Keratinocyte (primary cell): ENCODE measurements at regions not wholly inside any gene's neighbourhood (a gene's known extent, or its start where the extent isn't known, plus 50 kb on each side); places are given as distances from the start of the nearest gene placed in this dataset.

Source experiments
- DNase-seq: peaks from one replicate; pipeline ENCODE4 v3.0.0-alpha.2; 2011; ENCODE audit warnings: low read depth, missing footprints, low spot score
- FAIRE-seq: peaks from 2 replicates; lab custom pipeline; 2011; peaks lifted over from hg19 to GRCh38; lab: Jason Lieb, UNC
- H2AFZ ChIP-seq: 2 replicates; pipeline ENCODE4 v1.6.0; 2012; ENCODE audit warnings: low read length, control low read depth, inconsistent platforms; ENCODE audit not compliant: control insufficient read depth
- H3K27ac ChIP-seq: 2 replicates; pipeline ENCODE4 v1.5.1; 2011; ENCODE audit warnings: low read length; ENCODE audit not compliant: control insufficient read depth, insufficient read depth
- H3K27me3 ChIP-seq: 3 replicates; pipeline ENCODE4 v1.6.0; 2011; ENCODE audit warnings: low read length; ENCODE audit not compliant: control insufficient read depth, insufficient read depth; ENCODE audit errors: extremely low read depth
- H3K36me3 ChIP-seq, 2 experiments: 2 replicates in 1 of 2; 3 replicates in 1 of 2; pipeline ENCODE4 v1.5.1; 2011; ENCODE audit warnings: low read length in 2 of 2, mild to moderate bottlenecking in 1 of 2; ENCODE audit not compliant: control insufficient read depth in 2 of 2, insufficient read depth in 2 of 2; ENCODE audit errors: extremely low read depth in 1 of 2
- H3K4me1 ChIP-seq: 3 replicates; pipeline ENCODE4 v1.5.1; 2011; ENCODE audit warnings: low read length; ENCODE audit not compliant: control insufficient read depth, insufficient read depth; ENCODE audit errors: extremely low read depth
- H3K4me2 ChIP-seq: 3 replicates; pipeline ENCODE4 v1.6.0; 2011; ENCODE audit warnings: low read depth, low read length; ENCODE audit not compliant: control insufficient read depth, insufficient read depth; ENCODE audit errors: extremely low read depth
- H3K4me3 ChIP-seq, 3 experiments: fragments of 200-600 bp in 1 of 3; sonication (generic) in 1 of 3; 2 replicates in 2 of 3; 3 replicates in 1 of 3; pipeline ENCODE4 v1.5.1; 2011 to 2016; ENCODE audit warnings: low read length in 3 of 3, mild to moderate bottlenecking in 3 of 3, control low read depth in 2 of 3, inconsistent platforms in 1 of 3, low read depth in 1 of 3, mixed read lengths in 1 of 3, mixed run types in 1 of 3, moderate library complexity in 1 of 3; ENCODE audit not compliant: control insufficient read depth in 2 of 3, insufficient read depth in 2 of 3; ENCODE audit errors: extremely low read depth in 1 of 3
- H3K79me2 ChIP-seq: 2 replicates; pipeline ENCODE4 v1.6.0; 2012; ENCODE audit warnings: low read length; ENCODE audit not compliant: control insufficient read depth, insufficient read depth
- H3K9ac ChIP-seq: 3 replicates; pipeline ENCODE4 v1.6.0; 2011; ENCODE audit warnings: low read length; ENCODE audit not compliant: control insufficient read depth, insufficient read depth; ENCODE audit errors: extremely low read depth
- H3K9me1 ChIP-seq: 3 replicates; pipeline ENCODE4 v1.6.0; 2011; ENCODE audit warnings: low read length; ENCODE audit not compliant: control insufficient read depth, insufficient read depth; ENCODE audit errors: extremely low read depth
- H3K9me3 ChIP-seq: 2 replicates; pipeline ENCODE4 v1.5.1; 2012; ENCODE audit warnings: low read depth, low read length; ENCODE audit not compliant: control insufficient read depth
- H4K20me1 ChIP-seq: 3 replicates; pipeline ENCODE4 v1.6.0; 2011; ENCODE audit warnings: low read length; ENCODE audit not compliant: control insufficient read depth, insufficient read depth; ENCODE audit errors: extremely low read depth
- CTCF ChIP-seq, 3 experiments: IDR thresholded peaks in 1 of 3; conservative IDR thresholded peaks in 1 of 3; optimal IDR thresholded peaks in 1 of 3; 2 replicates in 2 of 3; 3 replicates in 1 of 3; pipeline versions ENCODE3 to v1.5.1; 2011; ENCODE audit warnings: low read length in 3 of 3, mild to moderate bottlenecking in 3 of 3, moderate library complexity in 2 of 3, control low read depth in 1 of 3, inconsistent platforms in 1 of 3; ENCODE audit not compliant: insufficient read depth in 2 of 3; ENCODE audit errors: extremely low read depth in 1 of 3
- EZH2 ChIP-seq: IDR thresholded peaks from one replicate; pipeline ENCODE4 v1.6.1; 2012; ENCODE audit warnings: inconsistent platforms, mild to moderate bottlenecking, low read length, moderate library complexity
- dilution Hi-C: fragments of 300-500 bp; cut with MboI; formaldehyde crosslinking; loops from one replicate; pipeline ENCODE4 v1.7.0; 2020; ENCODE audit warnings: low sequenced_read_pairs; ENCODE audit not compliant: extremely low pct_ligation_motif_present

- Histone ChIP-seq H3K9ac (no peak overlapping the region), H3K4me3 (no peak overlapping the region), H3K27ac (no peak overlapping the region), H3K9me1 (no peaks in the 10 kb centered on the region), H3K36me3 (no peaks in the 10 kb centered on the region), H3K4me1 (no peaks in the 10 kb centered on the region), H2AFZ (no peak overlapping the region), H3K9me3 (no peaks in the 10 kb centered on the region), H3K27me3 (no peaks in the 10 kb centered on the region), H3K79me2 (no peaks in the 10 kb centered on the region), H4K20me1 (no peaks in the 10 kb centered on the region), H3K4me2 (no peak overlapping the region)
- TF ChIP-seq EZH2 (no peak), CTCF (optimal IDR thresholded peaks at IDR 0.05 in 1 of 3, IDR thresholded peaks at IDR 0.05 in 1 of 3, conservative IDR thresholded peaks at IDR 0.05 in 1 of 3; ENCODE audit: extremely low read depth in 1 of 3, insufficient read depth in 2 of 3, low read length in 3 of 3) (no peak)
- FAIRE-seq (no peak), DNase-seq (no peak)
- dilution Hi-C loops = no loop called here
These were observed 422.6 kb downstream of the MAN2A1 start for GRCh38 chr5:110112348-110112747.

GRCh38 chr5:110115503-110115902 lies 425.8 kb downstream of the MAN2A1 start:
- TF ChIP-seq CTCF (optimal IDR thresholded peaks at IDR 0.05 in 1 of 3, IDR thresholded peaks at IDR 0.05 in 1 of 3, conservative IDR thresholded peaks at IDR 0.05 in 1 of 3; ENCODE audit: extremely low read depth in 1 of 3, insufficient read depth in 2 of 3, low read length in 3 of 3) = no peak
- TF ChIP-seq EZH2 = no peak
- Histone ChIP-seq H3K79me2 (no peaks in the 10 kb centered on the region), H3K27ac (no peak overlapping the region), H3K36me3 (no peaks in the 10 kb centered on the region), H3K4me2 (no peak overlapping the region), H2AFZ (no peak overlapping the region), H3K9me3 (no peaks in the 10 kb centered on the region), H3K9me1 (no peaks in the 10 kb centered on the region), H3K9ac (no peak overlapping the region), H3K4me1 (no peaks in the 10 kb centered on the region), H4K20me1 (no peaks in the 10 kb centered on the region), H3K27me3 (no peaks in the 10 kb centered on the region), H3K4me3 (no peak overlapping the region)
- no peak for FAIRE-seq
- dilution Hi-C loops = no loop called here
- no peak for DNase-seq
